ENCODE measurements at regions not wholly inside any gene's neighbourhood (a gene's known extent, or its start where the extent isn't known, plus 50 kb on each side); places are given as distances from the start of the nearest gene placed in this dataset.

DNA sequence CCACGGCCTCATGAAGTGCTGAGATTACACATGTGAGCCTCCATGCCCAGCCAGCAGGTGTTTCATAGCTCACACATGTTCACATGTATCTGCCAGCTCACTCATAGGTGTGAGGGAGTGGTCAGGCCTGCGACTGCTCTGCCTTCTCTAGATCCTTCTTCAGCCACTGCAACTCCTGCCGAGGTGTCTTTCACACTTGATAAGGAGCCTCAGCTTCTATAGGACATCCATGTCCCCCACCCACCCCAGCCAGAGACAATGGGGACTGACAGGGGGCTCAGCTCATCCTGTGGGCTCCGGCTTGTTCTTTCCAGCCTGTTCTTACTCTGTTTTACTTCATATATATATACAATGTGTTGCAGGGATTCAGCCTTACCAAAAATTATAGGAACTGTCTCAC is 286.5 kb upstream of the MGAT5 start:
- H3K36me3 ChIP-seq (replicated peaks; ENCODE audit: low read depth, low read length): no peaks in the 10 kb centered on the region
- no peak overlapping the region for H3K9ac ChIP-seq (ENCODE audit: low read length)
- no peak overlapping the region for H3K27ac ChIP-seq (ENCODE audit: low read length)
- peaks cover 26% of the 10 kb centered on the region for H3K27me3 ChIP-seq (ENCODE audit: low read depth, low read length)
- H2AFZ ChIP-seq (ENCODE audit: low read depth, low read length): no peak overlapping the region
- no peak overlapping the region for H3K4me2 ChIP-seq (ENCODE audit: low read length)
- no peaks in the 10 kb centered on the region for H3K79me2 ChIP-seq (ENCODE audit: low read length)
- H3K4me1 ChIP-seq (ENCODE audit: low read length): peaks cover 12% of the 10 kb centered on the region
- H3K4me3 ChIP-seq (ENCODE audit: low read length): no peak overlapping the region
- no peaks in the 10 kb centered on the region for H3K9me3 ChIP-seq (ENCODE audit: insufficient read depth, low read length)
- no peak for TF ChIP-seq EZH2phosphoT487 (IDR thresholded peaks at IDR 0.05; ENCODE audit: low read depth)
- TF ChIP-seq, protein P1, sequence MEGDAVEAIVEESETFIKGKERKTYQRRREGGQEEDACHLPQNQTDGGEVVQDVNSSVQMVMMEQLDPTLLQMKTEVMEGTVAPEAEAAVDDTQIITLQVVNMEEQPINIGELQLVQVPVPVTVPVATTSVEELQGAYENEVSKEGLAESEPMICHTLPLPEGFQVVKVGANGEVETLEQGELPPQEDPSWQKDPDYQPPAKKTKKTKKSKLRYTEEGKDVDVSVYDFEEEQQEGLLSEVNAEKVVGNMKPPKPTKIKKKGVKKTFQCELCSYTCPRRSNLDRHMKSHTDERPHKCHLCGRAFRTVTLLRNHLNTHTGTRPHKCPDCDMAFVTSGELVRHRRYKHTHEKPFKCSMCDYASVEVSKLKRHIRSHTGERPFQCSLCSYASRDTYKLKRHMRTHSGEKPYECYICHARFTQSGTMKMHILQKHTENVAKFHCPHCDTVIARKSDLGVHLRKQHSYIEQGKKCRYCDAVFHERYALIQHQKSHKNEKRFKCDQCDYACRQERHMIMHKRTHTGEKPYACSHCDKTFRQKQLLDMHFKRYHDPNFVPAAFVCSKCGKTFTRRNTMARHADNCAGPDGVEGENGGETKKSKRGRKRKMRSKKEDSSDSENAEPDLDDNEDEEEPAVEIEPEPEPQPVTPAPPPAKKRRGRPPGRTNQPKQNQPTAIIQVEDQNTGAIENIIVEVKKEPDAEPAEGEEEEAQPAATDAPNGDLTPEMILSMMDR (IDR thresholded peaks at IDR 0.05; ENCODE audit: low read depth, low read length): no peak
- H4K20me1 ChIP-seq (ENCODE audit: insufficient read depth, low read length): no peaks in the 10 kb centered on the region

DNA sequence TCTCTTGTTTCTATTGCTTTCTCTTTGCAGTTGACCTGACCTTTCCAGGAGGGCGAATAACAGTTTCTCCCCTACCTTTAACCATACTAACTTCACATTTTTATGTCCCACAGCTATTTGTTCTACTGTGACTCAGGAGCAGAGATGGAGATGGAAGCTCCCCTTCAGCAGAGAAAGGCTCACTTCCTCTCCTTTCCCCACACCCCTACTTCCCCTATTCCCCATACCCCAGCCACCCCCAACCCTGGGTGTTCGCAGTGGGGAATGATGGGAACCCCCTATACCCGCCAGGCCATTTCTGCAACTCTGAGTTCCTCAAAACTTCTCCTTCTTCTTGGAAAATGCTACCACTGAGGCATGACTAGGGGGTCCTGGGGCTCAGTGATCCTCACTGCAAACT is 285.4 kb upstream of the MGAT5 start:
- Histone ChIP-seq H3K27me3 (ENCODE audit: low read depth, low read length) (peaks cover 33% of the 10 kb centered on the region), H3K4me3 (ENCODE audit: low read length) (no peak overlapping the region), H2AFZ (ENCODE audit: low read depth, low read length) (no peak overlapping the region), H3K27ac (ENCODE audit: low read length) (no peak overlapping the region), H3K79me2 (ENCODE audit: low read length) (no peaks in the 10 kb centered on the region), H3K4me1 (ENCODE audit: low read length) (peaks cover 12% of the 10 kb centered on the region), H3K36me3 (replicated peaks; ENCODE audit: low read depth, low read length) (no peaks in the 10 kb centered on the region), H4K20me1 (ENCODE audit: insufficient read depth, low read length) (no peaks in the 10 kb centered on the region), H3K9ac (ENCODE audit: low read length) (no peak overlapping the region), H3K4me2 (ENCODE audit: low read length) (peak overlapping the region; percentile 22; the same call in 1 of the 2 replicates), H3K9me3 (ENCODE audit: insufficient read depth, low read length) (no peaks in the 10 kb centered on the region)
- no peak for TF ChIP-seq EZH2phosphoT487 (IDR thresholded peaks at IDR 0.05; ENCODE audit: low read depth)
- TF ChIP-seq, protein P1 (IDR thresholded peaks at IDR 0.05; ENCODE audit: low read depth, low read length): no peak

DNA sequence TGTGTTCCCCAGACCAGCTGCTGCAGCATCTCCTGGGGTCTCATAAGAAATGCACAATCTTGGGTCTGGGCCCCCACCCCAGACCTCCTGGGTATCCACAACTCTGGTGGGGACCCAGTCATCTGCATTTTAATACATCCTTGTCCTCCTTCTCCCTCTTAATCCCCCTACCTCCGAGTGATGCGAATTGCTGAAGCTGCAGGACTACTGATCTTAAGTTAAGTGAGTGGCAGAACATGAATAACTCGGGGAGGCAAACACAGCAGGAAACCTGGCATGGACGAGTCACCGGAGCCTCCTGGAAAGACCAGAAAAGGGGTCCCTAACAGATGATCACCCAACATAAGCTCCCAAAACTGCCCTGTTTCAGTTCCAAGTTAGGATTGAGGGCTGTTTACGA is 283.2 kb upstream of the MGAT5 start:
- peaks cover 37% of the 10 kb centered on the region for H3K27me3 ChIP-seq (ENCODE audit: low read depth, low read length)
- no peak overlapping the region for H3K9ac ChIP-seq (ENCODE audit: low read length)
- H3K36me3 ChIP-seq (replicated peaks; ENCODE audit: low read depth, low read length): no peaks in the 10 kb centered on the region
- no peak overlapping the region for H3K4me3 ChIP-seq (ENCODE audit: low read length)
- TF ChIP-seq, protein P1 (IDR thresholded peaks at IDR 0.05; ENCODE audit: low read depth, low read length): no peak
- TF ChIP-seq EZH2phosphoT487 (IDR thresholded peaks at IDR 0.05; ENCODE audit: low read depth): no peak
- H3K4me1 ChIP-seq (ENCODE audit: low read length): peaks cover 12% of the 10 kb centered on the region
- H3K27ac ChIP-seq (ENCODE audit: low read length): no peak overlapping the region
- H2AFZ ChIP-seq (ENCODE audit: low read depth, low read length): no peak overlapping the region
- no peak overlapping the region for H3K4me2 ChIP-seq (ENCODE audit: low read length)
- H3K9me3 ChIP-seq (ENCODE audit: insufficient read depth, low read length): no peaks in the 10 kb centered on the region
- no peaks in the 10 kb centered on the region for H3K79me2 ChIP-seq (ENCODE audit: low read length)
- no peaks in the 10 kb centered on the region for H4K20me1 ChIP-seq (ENCODE audit: insufficient read depth, low read length)

DNA sequence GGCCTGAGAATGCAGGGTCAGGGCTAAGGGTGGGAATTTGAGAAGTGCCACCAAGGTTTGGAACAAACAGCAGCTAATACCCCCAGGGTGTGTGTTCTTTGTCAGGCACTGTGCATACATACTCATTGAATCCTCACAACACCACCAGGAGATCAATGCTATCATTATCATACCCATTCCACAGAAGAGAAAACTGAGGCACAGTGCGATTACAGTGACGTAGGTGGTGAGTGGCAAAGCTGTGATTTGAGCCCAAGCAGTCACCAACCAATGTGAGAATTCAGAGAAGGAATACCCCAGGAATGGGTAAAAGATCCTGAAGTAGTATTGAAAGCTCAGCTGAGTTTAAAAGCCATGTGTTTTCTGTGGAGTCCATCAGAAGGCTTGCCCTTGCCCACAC is 281.6 kb upstream of the MGAT5 start:
- Histone ChIP-seq H3K27ac (ENCODE audit: low read length) (no peak overlapping the region), H3K79me2 (ENCODE audit: low read length) (no peaks in the 10 kb centered on the region), H3K9ac (ENCODE audit: low read length) (no peak overlapping the region), H3K4me3 (ENCODE audit: low read length) (no peak overlapping the region), H3K27me3 (ENCODE audit: low read depth, low read length) (peaks cover 35% of the 10 kb centered on the region), H2AFZ (ENCODE audit: low read depth, low read length) (no peak overlapping the region), H3K36me3 (replicated peaks; ENCODE audit: low read depth, low read length) (no peaks in the 10 kb centered on the region), H3K4me1 (ENCODE audit: low read length) (peaks cover 12% of the 10 kb centered on the region), H4K20me1 (ENCODE audit: insufficient read depth, low read length) (no peaks in the 10 kb centered on the region), H3K4me2 (ENCODE audit: low read length) (no peak overlapping the region), H3K9me3 (ENCODE audit: insufficient read depth, low read length) (no peaks in the 10 kb centered on the region)
- TF ChIP-seq, protein P1 (IDR thresholded peaks at IDR 0.05; ENCODE audit: low read depth, low read length): no peak
- TF ChIP-seq EZH2phosphoT487 (IDR thresholded peaks at IDR 0.05; ENCODE audit: low read depth): no peak

Data from OCI-LY3 (cell line).